H1 (cell line): ENCODE measurements at regions not wholly inside any gene's neighbourhood (a gene's known extent, or its start where the extent isn't known, plus 50 kb on each side); places are given as distances from the start of the nearest gene placed in this dataset.
A peak's percentile ranks its signal among the peaks of the same experiment; 100 is the strongest.

Source experiments
- CTCF ChIA-PET: fragments of 300-600 bp; sonication (Branson Sonifier 250); formaldehyde crosslinking; loops from one replicate; lab custom pipeline; 2021; ENCODE audit not compliant: partially characterized antibody; lab: Charles Lee
- POLR2A ChIA-PET: fragments of 300-600 bp; sonication (Branson Sonifier 250); formaldehyde crosslinking; loops from one replicate; lab custom pipeline; 2021; ENCODE audit warnings: inconsistent platforms; ENCODE audit not compliant: partially characterized antibody; lab: Charles Lee
- DNase-seq, 2 experiments: peaks; one replicate each; pipeline versions ENCODE4 v3.0.0 to v3.0.0-alpha.2; 2010 to 2022; ENCODE audit warnings: low spot score in 2 of 2, low read depth in 1 of 2, mixed read lengths in 1 of 2
- FAIRE-seq: peaks from 2 replicates; lab custom pipeline; 2011; peaks lifted over from hg19 to GRCh38; lab: Jason Lieb, UNC
- H2AFZ ChIP-seq: 2 replicates; pipeline ENCODE4 v1.8.1; 2012; ENCODE audit warnings: low read length, inconsistent platforms
- H2AK5ac ChIP-seq: 2 replicates; pipeline ENCODE4 v1.6.1; 2013; ENCODE audit warnings: low read depth, low read length
- H2BK120ac ChIP-seq: replicated peaks from 2 replicates; pipeline ENCODE3; 2013; ENCODE audit warnings: low read depth, low read length, inconsistent platforms
- H2BK12ac ChIP-seq: 2 replicates; pipeline ENCODE4 v1.6.1; 2013; ENCODE audit warnings: low read depth, low read length
- H2BK15ac ChIP-seq: 2 replicates; pipeline ENCODE4 v1.6.1; 2013; ENCODE audit warnings: low read length
- H2BK20ac ChIP-seq: 2 replicates; pipeline ENCODE4 v1.6.1; 2013; ENCODE audit warnings: low read length
- H2BK5ac ChIP-seq: 2 replicates; pipeline ENCODE4 v1.6.1; 2013; ENCODE audit warnings: low read depth, low read length
- H3K14ac ChIP-seq: 2 replicates; pipeline ENCODE4 v1.6.1; 2013; ENCODE audit warnings: inconsistent platforms; ENCODE audit not compliant: insufficient read length
- H3K18ac ChIP-seq: 2 replicates; pipeline ENCODE4 v1.6.1; 2013; ENCODE audit warnings: low read length; ENCODE audit errors: extremely low read depth
- H3K23ac ChIP-seq: 2 replicates; pipeline ENCODE4 v1.6.1; 2013; ENCODE audit warnings: inconsistent platforms; ENCODE audit not compliant: insufficient read length
- H3K23me2 ChIP-seq: 2 replicates; pipeline ENCODE4 v1.6.1; 2013; ENCODE audit warnings: low read depth, low read length
- H3K27ac ChIP-seq: 2 replicates; pipeline ENCODE4 v1.6.1; 2011; ENCODE audit warnings: low read depth, low read length, inconsistent platforms
- H3K27me3 ChIP-seq, 4 experiments: replicated peaks in 1 of 4; 1 replicate in 1 of 4; 2 replicates in 3 of 4; pipeline versions ENCODE4 v1.6.1 to v1.8.1; 2011 to 2013; ENCODE audit warnings: low read length in 3 of 4, mild to moderate bottlenecking in 3 of 4, inconsistent platforms in 2 of 4, mixed read lengths in 2 of 4, moderate library complexity in 1 of 4; ENCODE audit not compliant: control insufficient read depth in 3 of 4, insufficient read depth in 3 of 4; ENCODE audit errors: extremely low read depth in 1 of 4
- H3K36me3 ChIP-seq, 4 experiments: 2 replicates each; pipeline versions ENCODE4 v1.6.1 to v1.8.1; 2011 to 2013; ENCODE audit warnings: mild to moderate bottlenecking in 4 of 4, low read length in 3 of 4, moderate library complexity in 2 of 4, control low read depth in 1 of 4, inconsistent platforms in 1 of 4; ENCODE audit not compliant: insufficient read depth in 4 of 4, control insufficient read depth in 2 of 4
- H3K4ac ChIP-seq: replicated peaks from 2 replicates; pipeline ENCODE3; 2013; ENCODE audit warnings: low read length, low read depth, mixed read lengths, inconsistent platforms; ENCODE audit not compliant: insufficient read length
- H3K4me1 ChIP-seq, 4 experiments: replicated peaks in 1 of 4; 1 replicate in 1 of 4; 2 replicates in 3 of 4; pipeline versions ENCODE4 v1.6.1 to v1.8.1; 2011 to 2013; ENCODE audit warnings: low read length in 3 of 4, inconsistent platforms in 2 of 4, mixed read lengths in 1 of 4; ENCODE audit not compliant: insufficient read depth in 4 of 4, control insufficient read depth in 3 of 4
- H3K4me2 ChIP-seq, 2 experiments: 2 replicates each; pipeline versions ENCODE4 v1.6.1 to v1.8.1; 2011 to 2013; ENCODE audit warnings: low read depth in 2 of 2, low read length in 2 of 2, control low read depth in 1 of 2, inconsistent platforms in 1 of 2, mild to moderate bottlenecking in 1 of 2; ENCODE audit not compliant: insufficient read depth in 1 of 2
- H3K4me3 ChIP-seq, 4 experiments: fragments of 200-600, 300-600 bp in 1 of 4; sonication (generic), shearing (Covaris generic), sonication (Bioruptor Twin) in 1 of 4; 2 replicates each; pipeline versions ENCODE4 v1.5.1 to v1.8.1; 2011 to 2016; ENCODE audit warnings: low read length in 4 of 4, low read depth in 3 of 4, control low read depth in 2 of 4, inconsistent platforms in 2 of 4, mild to moderate bottlenecking in 2 of 4, mixed read lengths in 1 of 4, moderate library complexity in 1 of 4; ENCODE audit not compliant: insufficient read depth in 2 of 4; ENCODE audit errors: extremely low read depth in 1 of 4
- H3K56ac ChIP-seq: replicated peaks from 2 replicates; pipeline ENCODE3; 2013; ENCODE audit warnings: low read depth, mild to moderate bottlenecking, mixed read lengths, low read length, inconsistent platforms; ENCODE audit not compliant: insufficient read length
- H3K79me1 ChIP-seq: 2 replicates; pipeline ENCODE4 v1.6.1; 2013; ENCODE audit warnings: low read depth, low read length, control low read depth
- H3K79me2 ChIP-seq, 2 experiments: 2 replicates each; pipeline versions ENCODE4 v1.6.1 to v1.8.1; 2012 to 2013; ENCODE audit warnings: low read length in 2 of 2, mild to moderate bottlenecking in 2 of 2, inconsistent platforms in 1 of 2; ENCODE audit not compliant: insufficient read depth in 2 of 2, control insufficient read depth in 1 of 2
- H3K9ac ChIP-seq, 4 experiments: replicated peaks in 1 of 4; 1 replicate in 1 of 4; 2 replicates in 3 of 4; pipeline versions ENCODE4 v1.6.1 to v1.8.1; 2011 to 2013; ENCODE audit warnings: low read depth in 3 of 4, low read length in 3 of 4, control low read depth in 2 of 4, mild to moderate bottlenecking in 2 of 4, moderate library complexity in 2 of 4, inconsistent platforms in 1 of 4; ENCODE audit errors: extremely low read depth in 1 of 4
- H3K9me3 ChIP-seq, 2 experiments: 2 replicates each; pipeline versions ENCODE4 v1.6.1 to v1.8.1; 2012 to 2013; ENCODE audit warnings: mild to moderate bottlenecking in 2 of 2, moderate library complexity in 2 of 2, control low read depth in 1 of 2, inconsistent platforms in 1 of 2, low read depth in 1 of 2, low read length in 1 of 2, mixed read lengths in 1 of 2; ENCODE audit not compliant: insufficient read depth in 2 of 2
- H4K20me1 ChIP-seq, 2 experiments: replicated peaks in 1 of 2; 2 replicates each; pipeline versions ENCODE3 to v1.8.1; 2011 to 2013; ENCODE audit warnings: inconsistent platforms in 2 of 2, low read length in 2 of 2, mild to moderate bottlenecking in 1 of 2; ENCODE audit not compliant: insufficient read depth in 2 of 2, control insufficient read depth in 1 of 2
- H4K5ac ChIP-seq: 2 replicates; pipeline ENCODE4 v1.6.1; 2013; ENCODE audit warnings: low read length, low read depth, mixed read lengths, inconsistent platforms; ENCODE audit not compliant: insufficient read length
- H4K8ac ChIP-seq: 2 replicates; pipeline ENCODE4 v1.8.0; 2013; ENCODE audit warnings: mild to moderate bottlenecking, moderate library complexity, low read length, inconsistent platforms; ENCODE audit not compliant: insufficient read depth; ENCODE audit errors: extremely low read depth
- H4K91ac ChIP-seq: replicated peaks from 2 replicates; pipeline ENCODE3; 2013; ENCODE audit warnings: low read length, mixed read lengths, inconsistent platforms; ENCODE audit not compliant: insufficient read length
- KDM1A ChIP-seq: fragments of 200-600, 300-600 bp; sonication (generic); IDR thresholded peaks from 2 replicates; pipeline ENCODE4 v1.7.1; 2016; ENCODE audit warnings: mild to moderate bottlenecking, low read length, borderline replicate concordance
- KDM5A ChIP-seq: fragments of 200-600 bp; IDR thresholded peaks from 2 replicates; pipeline ENCODE4 v1.7.1; 2012; ENCODE audit warnings: mild to moderate bottlenecking, low read length, inconsistent platforms, mixed read lengths
- MAFK ChIP-seq: IDR thresholded peaks from 2 replicates; pipeline ENCODE4 v1.6.1; 2012; ENCODE audit warnings: low read depth, mild to moderate bottlenecking, improper control_type of control experiment, low read length
- NRF1 ChIP-seq: IDR thresholded peaks from 2 replicates; pipeline ENCODE4 v1.6.1; 2011; ENCODE audit warnings: mild to moderate bottlenecking, low read depth, low read length, improper control_type of control experiment
- PHF8 ChIP-seq: fragments of 200-600 bp; sonication (generic); conservative IDR thresholded peaks from 2 replicates; pipeline ENCODE4 v1.7.1; 2012; ENCODE audit warnings: low read depth, mild to moderate bottlenecking, inconsistent platforms, low read length, moderate library complexity
- POLR2A ChIP-seq, 2 experiments: IDR thresholded peaks; 1 replicate in 1 of 2; 2 replicates in 1 of 2; pipeline ENCODE4 v1.6.1; 2011; ENCODE audit warnings: low read depth in 2 of 2, low read length in 2 of 2, mild to moderate bottlenecking in 2 of 2; ENCODE audit errors: control extremely low read depth in 1 of 2
- POU5F1 ChIP-seq: IDR thresholded peaks from 2 replicates; pipeline ENCODE4 v1.6.1; 2011; ENCODE audit warnings: low read depth, mild to moderate bottlenecking, low read length, moderate library complexity
- RFX5 ChIP-seq: IDR thresholded peaks from 2 replicates; pipeline ENCODE4 v1.6.1; 2011; ENCODE audit warnings: low read depth, low read length, improper control_type of control experiment, borderline replicate concordance
- SIRT6 ChIP-seq: IDR thresholded peaks from one replicate; pipeline ENCODE4 v1.7.1; 2012; ENCODE audit warnings: low read length, inconsistent platforms
- TAF1 ChIP-seq: IDR thresholded peaks from 2 replicates; pipeline ENCODE4 v1.6.1; 2011; ENCODE audit warnings: mild to moderate bottlenecking, low read depth, low read length
- TCF12 ChIP-seq: IDR thresholded peaks from 2 replicates; pipeline ENCODE4 v1.6.1; 2011; ENCODE audit warnings: low read depth, mild to moderate bottlenecking, low read length
- TEAD4 ChIP-seq: IDR thresholded peaks from 2 replicates; pipeline ENCODE4 v1.6.1; 2012; ENCODE audit warnings: low read depth, low read length, inconsistent platforms, mixed read lengths
- USF2 ChIP-seq: IDR thresholded peaks from 2 replicates; pipeline ENCODE4 v1.6.1; 2011; ENCODE audit warnings: low read length, improper control_type of control experiment
- YY1 ChIP-seq: IDR thresholded peaks from 2 replicates; pipeline ENCODE4 v1.6.1; 2011; ENCODE audit warnings: low read depth, mild to moderate bottlenecking, low read length
- WGBS, 2 experiments: shearing (Covaris generic) in 1 of 2; methylation state at CpG; one replicate each; pipeline versions ENCODE4 v1.1.6 to v1.1.7; 2013 to 2015; ENCODE audit warnings: low lambda C conversion rate in 2 of 2, mixed read lengths in 2 of 2, inconsistent platforms in 1 of 2, low coverage in 1 of 2, missing lambda C conversion rate in 1 of 2; ENCODE audit not compliant: insufficient replicate concordance in 2 of 2, insufficient coverage in 1 of 2, insufficient read length in 1 of 2; ENCODE audit errors: extremely low coverage in 1 of 2, missing lambda C conversion rate in 1 of 2; 5-methylcytosine and 5-hydroxymethylcytosine counted together
- TF ChIP-seq, protein P1 (sequence below): IDR thresholded peaks from 2 replicates; pipeline ENCODE4 v1.6.1; 2012; ENCODE audit warnings: inconsistent platforms

GRCh38 chr22:49646876-49647275 lies 180.8 kb downstream of the BRD1 start:
- no peaks in the 10 kb centered on the region for H3K27me3 ChIP-seq
- no peak overlapping the region for H4K5ac ChIP-seq
- H2AK5ac ChIP-seq, result no peak overlapping the region
- H3K18ac ChIP-seq, result no peak overlapping the region
- H2AFZ ChIP-seq, result no peak overlapping the region
- peaks cover 0 to 3% of the 10 kb centered on the region in 2 experiments for H4K20me1 ChIP-seq
- DNase-seq (no peak), FAIRE-seq (no peak)
- no peak overlapping the region for H3K4me2 ChIP-seq
- no peak overlapping the region for H2BK120ac ChIP-seq
- CTCF ChIA-PET, result interaction anchor here (0.6 to 1.1 kb wide), 4 partner anchors 14 to 342 kb away, joined by 3 to 4 read pairs (median 4); no protein-coding TSS in a partner anchor
- H2BK5ac ChIP-seq, result no peak overlapping the region
- no peaks in the 10 kb centered on the region for H3K79me1 ChIP-seq
- H3K4ac ChIP-seq, result no peak overlapping the region
- no peak overlapping the region for H2BK12ac ChIP-seq
- no peak overlapping the region for H4K91ac ChIP-seq
- 80% methylated on average over 3 of the region's 3 CpGs; no CpG with 5 or more reads in 1 of the 2 experiments for WGBS, 2 experiments
- no peak overlapping the region for H3K14ac ChIP-seq
- no peak overlapping the region for H3K27ac ChIP-seq
- POLR2A ChIA-PET, result no interaction called here
- no peak overlapping the region for H3K4me3 ChIP-seq
- peak overlapping the region; percentile 68; the same call in 1 of the 2 replicates for H4K8ac ChIP-seq
- no peak overlapping the region for H3K56ac ChIP-seq
- no peaks in the 10 kb centered on the region for H3K79me2 ChIP-seq
- peaks cover 9% of the 10 kb centered on the region; the same call in 1 of the 2 replicates for H3K23me2 ChIP-seq
- no peak overlapping the region for H2BK15ac ChIP-seq
- H2BK20ac ChIP-seq, result no peak overlapping the region
- H3K4me1 ChIP-seq, result peaks cover 0 to 2% (median 0%) of the 10 kb centered on the region in 4 experiments; a peak in 1 of 7 replicates
- H3K36me3 ChIP-seq, result no peaks in the 10 kb centered on the region
- H3K9ac ChIP-seq, result no peak overlapping the region
- no peak overlapping the region for H3K23ac ChIP-seq
- no peaks in the 10 kb centered on the region for H3K9me3 ChIP-seq
- TF ChIP-seq MAFK (no peak), KDM1A (no peak), YY1 (no peak), POU5F1 (no peak), RFX5 (no peak), TEAD4 (no peak), SIRT6 (no peak), TAF1 (no peak), POLR2A (IDR thresholded peaks at IDR 0.05; ENCODE audit: control extremely low read depth in 1 of 2, low read depth in 2 of 2, low read length in 2 of 2) (no peak), USF2 (no peak), PHF8 (no peak), NRF1 (no peak), TCF12 (no peak), KDM5A (no peak)
- TF ChIP-seq, protein P1, sequence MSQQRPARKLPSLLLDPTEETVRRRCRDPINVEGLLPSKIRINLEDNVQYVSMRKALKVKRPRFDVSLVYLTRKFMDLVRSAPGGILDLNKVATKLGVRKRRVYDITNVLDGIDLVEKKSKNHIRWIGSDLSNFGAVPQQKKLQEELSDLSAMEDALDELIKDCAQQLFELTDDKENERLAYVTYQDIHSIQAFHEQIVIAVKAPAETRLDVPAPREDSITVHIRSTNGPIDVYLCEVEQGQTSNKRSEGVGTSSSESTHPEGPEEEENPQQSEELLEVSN, result no peak
